SK-N-MC (cell line): ENCODE measurements at regions not wholly inside any gene's neighbourhood (a gene's known extent, or its start where the extent isn't known, plus 50 kb on each side); places are given as distances from the start of the nearest gene placed in this dataset.

Experiments used
- EZH2 ChIP-seq: fragments of 200-600 bp; sonication (generic); IDR thresholded peaks from one replicate; pipeline ENCODE4 v1.6.1; 2017; ENCODE audit warnings: antibody characterized with exemption
- FOXP2 ChIP-seq: optimal IDR thresholded peaks from 2 replicates; pipeline ENCODE3; 2011; ENCODE audit warnings: mild to moderate bottlenecking, moderate library complexity; ENCODE audit not compliant: insufficient read depth; ENCODE audit errors: extremely low read length, control extremely low read depth
- POLR2AphosphoS5 ChIP-seq: IDR thresholded peaks from 2 replicates; pipeline ENCODE4 v1.6.1; 2012; ENCODE audit warnings: mild to moderate bottlenecking, low read depth, low read length, borderline replicate concordance

DNA sequence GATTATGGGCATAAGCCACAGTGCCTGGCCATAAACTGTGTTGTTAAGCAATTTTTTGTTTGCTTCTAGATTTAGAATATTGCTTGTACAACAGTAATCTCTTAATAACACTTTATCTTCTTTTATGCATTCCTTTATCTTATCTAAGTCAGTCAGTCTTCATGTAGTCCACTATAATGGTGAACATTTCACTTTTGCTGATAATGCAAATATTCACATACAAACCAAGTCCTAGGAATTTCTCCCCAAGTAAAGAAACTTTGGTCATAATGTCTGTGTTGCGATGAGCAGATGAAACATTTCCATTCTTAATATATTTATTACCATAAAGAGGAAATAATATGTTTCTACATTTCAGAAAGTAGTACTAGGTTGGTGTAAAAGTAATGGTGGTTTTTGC, 765.8 kb upstream of the ARRDC4 start:
- TF ChIP-seq POLR2AphosphoS5 = no peak
- TF ChIP-seq FOXP2 = no peak
- TF ChIP-seq EZH2 = no peak
